H1 (cell line): ENCODE measurements at regions not wholly inside any gene's neighbourhood (a gene's known extent, or its start where the extent isn't known, plus 50 kb on each side); places are given as distances from the start of the nearest gene placed in this dataset.

Source experiments
- CTCF ChIA-PET: fragments of 300-600 bp; sonication (Branson Sonifier 250); formaldehyde crosslinking; loops from one replicate; lab custom pipeline; 2021; ENCODE audit not compliant: partially characterized antibody; lab: Charles Lee
- POLR2A ChIA-PET: fragments of 300-600 bp; sonication (Branson Sonifier 250); formaldehyde crosslinking; loops from one replicate; lab custom pipeline; 2021; ENCODE audit warnings: inconsistent platforms; ENCODE audit not compliant: partially characterized antibody; lab: Charles Lee
- DNase-seq, 2 experiments: peaks; one replicate each; pipeline versions ENCODE4 v3.0.0 to v3.0.0-alpha.2; 2010 to 2022; ENCODE audit warnings: low spot score in 2 of 2, low read depth in 1 of 2, mixed read lengths in 1 of 2
- FAIRE-seq: peaks from 2 replicates; lab custom pipeline; 2011; peaks lifted over from hg19 to GRCh38; lab: Jason Lieb, UNC
- H2AFZ ChIP-seq: 2 replicates; pipeline ENCODE4 v1.8.1; 2012; ENCODE audit warnings: low read length, inconsistent platforms
- H2AK5ac ChIP-seq: 2 replicates; pipeline ENCODE4 v1.6.1; 2013; ENCODE audit warnings: low read depth, low read length
- H2BK120ac ChIP-seq: replicated peaks from 2 replicates; pipeline ENCODE3; 2013; ENCODE audit warnings: low read depth, low read length, inconsistent platforms
- H2BK12ac ChIP-seq: 2 replicates; pipeline ENCODE4 v1.6.1; 2013; ENCODE audit warnings: low read depth, low read length
- H2BK15ac ChIP-seq: 2 replicates; pipeline ENCODE4 v1.6.1; 2013; ENCODE audit warnings: low read length
- H2BK20ac ChIP-seq: 2 replicates; pipeline ENCODE4 v1.6.1; 2013; ENCODE audit warnings: low read length
- H2BK5ac ChIP-seq: 2 replicates; pipeline ENCODE4 v1.6.1; 2013; ENCODE audit warnings: low read depth, low read length
- H3K14ac ChIP-seq: 2 replicates; pipeline ENCODE4 v1.6.1; 2013; ENCODE audit warnings: inconsistent platforms; ENCODE audit not compliant: insufficient read length
- H3K18ac ChIP-seq: 2 replicates; pipeline ENCODE4 v1.6.1; 2013; ENCODE audit warnings: low read length; ENCODE audit errors: extremely low read depth
- H3K23ac ChIP-seq: 2 replicates; pipeline ENCODE4 v1.6.1; 2013; ENCODE audit warnings: inconsistent platforms; ENCODE audit not compliant: insufficient read length
- H3K23me2 ChIP-seq: 2 replicates; pipeline ENCODE4 v1.6.1; 2013; ENCODE audit warnings: low read depth, low read length
- H3K27ac ChIP-seq: 2 replicates; pipeline ENCODE4 v1.6.1; 2011; ENCODE audit warnings: low read depth, low read length, inconsistent platforms
- H3K27me3 ChIP-seq, 4 experiments: replicated peaks in 1 of 4; 1 replicate in 1 of 4; 2 replicates in 3 of 4; pipeline versions ENCODE4 v1.6.1 to v1.8.1; 2011 to 2013; ENCODE audit warnings: low read length in 3 of 4, mild to moderate bottlenecking in 3 of 4, inconsistent platforms in 2 of 4, mixed read lengths in 2 of 4, moderate library complexity in 1 of 4; ENCODE audit not compliant: control insufficient read depth in 3 of 4, insufficient read depth in 3 of 4; ENCODE audit errors: extremely low read depth in 1 of 4
- H3K36me3 ChIP-seq, 4 experiments: 2 replicates each; pipeline versions ENCODE4 v1.6.1 to v1.8.1; 2011 to 2013; ENCODE audit warnings: mild to moderate bottlenecking in 4 of 4, low read length in 3 of 4, moderate library complexity in 2 of 4, control low read depth in 1 of 4, inconsistent platforms in 1 of 4; ENCODE audit not compliant: insufficient read depth in 4 of 4, control insufficient read depth in 2 of 4
- H3K4ac ChIP-seq: replicated peaks from 2 replicates; pipeline ENCODE3; 2013; ENCODE audit warnings: low read length, low read depth, mixed read lengths, inconsistent platforms; ENCODE audit not compliant: insufficient read length
- H3K4me1 ChIP-seq, 4 experiments: replicated peaks in 1 of 4; 1 replicate in 1 of 4; 2 replicates in 3 of 4; pipeline versions ENCODE4 v1.6.1 to v1.8.1; 2011 to 2013; ENCODE audit warnings: low read length in 3 of 4, inconsistent platforms in 2 of 4, mixed read lengths in 1 of 4; ENCODE audit not compliant: insufficient read depth in 4 of 4, control insufficient read depth in 3 of 4
- H3K4me2 ChIP-seq, 2 experiments: 2 replicates each; pipeline versions ENCODE4 v1.6.1 to v1.8.1; 2011 to 2013; ENCODE audit warnings: low read depth in 2 of 2, low read length in 2 of 2, control low read depth in 1 of 2, inconsistent platforms in 1 of 2, mild to moderate bottlenecking in 1 of 2; ENCODE audit not compliant: insufficient read depth in 1 of 2
- H3K4me3 ChIP-seq, 4 experiments: fragments of 200-600, 300-600 bp in 1 of 4; sonication (generic), shearing (Covaris generic), sonication (Bioruptor Twin) in 1 of 4; 2 replicates each; pipeline versions ENCODE4 v1.5.1 to v1.8.1; 2011 to 2016; ENCODE audit warnings: low read length in 4 of 4, low read depth in 3 of 4, control low read depth in 2 of 4, inconsistent platforms in 2 of 4, mild to moderate bottlenecking in 2 of 4, mixed read lengths in 1 of 4, moderate library complexity in 1 of 4; ENCODE audit not compliant: insufficient read depth in 2 of 4; ENCODE audit errors: extremely low read depth in 1 of 4
- H3K56ac ChIP-seq: replicated peaks from 2 replicates; pipeline ENCODE3; 2013; ENCODE audit warnings: low read depth, mild to moderate bottlenecking, mixed read lengths, low read length, inconsistent platforms; ENCODE audit not compliant: insufficient read length
- H3K79me1 ChIP-seq: 2 replicates; pipeline ENCODE4 v1.6.1; 2013; ENCODE audit warnings: low read depth, low read length, control low read depth
- H3K79me2 ChIP-seq, 2 experiments: 2 replicates each; pipeline versions ENCODE4 v1.6.1 to v1.8.1; 2012 to 2013; ENCODE audit warnings: low read length in 2 of 2, mild to moderate bottlenecking in 2 of 2, inconsistent platforms in 1 of 2; ENCODE audit not compliant: insufficient read depth in 2 of 2, control insufficient read depth in 1 of 2
- H3K9ac ChIP-seq, 4 experiments: replicated peaks in 1 of 4; 1 replicate in 1 of 4; 2 replicates in 3 of 4; pipeline versions ENCODE4 v1.6.1 to v1.8.1; 2011 to 2013; ENCODE audit warnings: low read depth in 3 of 4, low read length in 3 of 4, control low read depth in 2 of 4, mild to moderate bottlenecking in 2 of 4, moderate library complexity in 2 of 4, inconsistent platforms in 1 of 4; ENCODE audit errors: extremely low read depth in 1 of 4
- H3K9me3 ChIP-seq, 2 experiments: 2 replicates each; pipeline versions ENCODE4 v1.6.1 to v1.8.1; 2012 to 2013; ENCODE audit warnings: mild to moderate bottlenecking in 2 of 2, moderate library complexity in 2 of 2, control low read depth in 1 of 2, inconsistent platforms in 1 of 2, low read depth in 1 of 2, low read length in 1 of 2, mixed read lengths in 1 of 2; ENCODE audit not compliant: insufficient read depth in 2 of 2
- H4K20me1 ChIP-seq, 2 experiments: replicated peaks in 1 of 2; 2 replicates each; pipeline versions ENCODE3 to v1.8.1; 2011 to 2013; ENCODE audit warnings: inconsistent platforms in 2 of 2, low read length in 2 of 2, mild to moderate bottlenecking in 1 of 2; ENCODE audit not compliant: insufficient read depth in 2 of 2, control insufficient read depth in 1 of 2
- H4K5ac ChIP-seq: 2 replicates; pipeline ENCODE4 v1.6.1; 2013; ENCODE audit warnings: low read length, low read depth, mixed read lengths, inconsistent platforms; ENCODE audit not compliant: insufficient read length
- H4K8ac ChIP-seq: 2 replicates; pipeline ENCODE4 v1.8.0; 2013; ENCODE audit warnings: mild to moderate bottlenecking, moderate library complexity, low read length, inconsistent platforms; ENCODE audit not compliant: insufficient read depth; ENCODE audit errors: extremely low read depth
- H4K91ac ChIP-seq: replicated peaks from 2 replicates; pipeline ENCODE3; 2013; ENCODE audit warnings: low read length, mixed read lengths, inconsistent platforms; ENCODE audit not compliant: insufficient read length
- JUND ChIP-seq: IDR thresholded peaks from 2 replicates; pipeline ENCODE4 v1.6.1; 2011; ENCODE audit warnings: mild to moderate bottlenecking, improper control_type of control experiment, low read length
- RNF2 ChIP-seq: fragments of 200-900, 300-1000 bp; sonication (generic); IDR thresholded peaks from 2 replicates; pipeline ENCODE4 v1.7.1; 2016; ENCODE audit warnings: borderline replicate concordance, low read depth, mild to moderate bottlenecking, antibody characterized with exemption, low read length; ENCODE audit not compliant: poor library complexity, severe bottlenecking; ENCODE audit errors: missing control alignments
- WGBS, 2 experiments: shearing (Covaris generic) in 1 of 2; methylation state at CpG; one replicate each; pipeline versions ENCODE4 v1.1.6 to v1.1.7; 2013 to 2015; ENCODE audit warnings: low lambda C conversion rate in 2 of 2, mixed read lengths in 2 of 2, inconsistent platforms in 1 of 2, low coverage in 1 of 2, missing lambda C conversion rate in 1 of 2; ENCODE audit not compliant: insufficient replicate concordance in 2 of 2, insufficient coverage in 1 of 2, insufficient read length in 1 of 2; ENCODE audit errors: extremely low coverage in 1 of 2, missing lambda C conversion rate in 1 of 2; 5-methylcytosine and 5-hydroxymethylcytosine counted together

DNA sequence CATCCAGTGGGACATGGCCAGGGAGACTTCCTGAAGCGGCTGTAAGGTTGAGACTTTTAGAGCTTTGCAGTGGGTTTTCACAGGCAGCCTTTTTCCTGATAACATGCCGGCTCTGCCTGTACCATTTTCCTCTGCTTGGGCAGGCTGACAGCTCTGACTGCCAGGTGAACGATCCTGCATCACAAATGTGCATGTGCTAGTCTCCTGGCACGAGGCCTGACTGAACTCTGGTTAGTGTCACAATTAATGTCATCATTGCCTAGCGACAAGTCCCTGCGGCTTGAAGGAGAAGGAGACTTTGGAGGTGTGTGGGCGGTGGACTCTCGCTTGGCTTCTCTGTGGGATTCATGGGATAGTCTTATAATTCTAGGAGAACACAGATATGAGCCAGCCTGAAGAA is 783.6 kb upstream of the TSPY4 start:
- Histone ChIP-seq H2AK5ac (no peak overlapping the region), H4K91ac (no peak overlapping the region), H3K4me2 (no peak overlapping the region), H4K20me1 (no peaks in the 10 kb centered on the region), H3K23me2 (no peaks in the 10 kb centered on the region), H3K4me3 (no peak overlapping the region), H2BK12ac (no peak overlapping the region), H3K27me3 (no peaks in the 10 kb centered on the region), H2AFZ (no peak overlapping the region), H4K5ac (no peak overlapping the region), H3K14ac (no peak overlapping the region), H2BK15ac (no peak overlapping the region), H3K23ac (no peak overlapping the region), H2BK20ac (no peak overlapping the region), H3K79me1 (no peaks in the 10 kb centered on the region), H3K56ac (no peak overlapping the region), H2BK120ac (no peak overlapping the region), H3K79me2 (no peaks in the 10 kb centered on the region), H3K36me3 (no peaks in the 10 kb centered on the region), H2BK5ac (no peak overlapping the region), H3K4ac (no peak overlapping the region), H3K9ac (no peak overlapping the region), H3K27ac (no peak overlapping the region), H3K4me1 (no peaks in the 10 kb centered on the region), H3K9me3 (peaks cover 3 to 77% of the 10 kb centered on the region in 2 experiments; a peak in 2 of 4 replicates), H3K18ac (no peak overlapping the region), H4K8ac (no peak overlapping the region)
- CTCF ChIA-PET = no interaction called here
- POLR2A ChIA-PET = no interaction called here
- no peak for DNase-seq
- no peak for FAIRE-seq
- 80% methylated on average over 8 of the region's 8 CpGs; no CpG with 5 or more reads in 1 of the 2 experiments for WGBS, 2 experiments
- TF ChIP-seq RNF2 (no peak), JUND (no peak)
